Endothelial cell (in vitro differentiated cells): ENCODE measurements at regions not wholly inside any gene's neighbourhood (a gene's known extent, or its start where the extent isn't known, plus 50 kb on each side); places are given as distances from the start of the nearest gene placed in this dataset.
"Not testable (repeated sequence)": the region's sequence is repeated elsewhere in the genome, so short reads cannot be mapped to it uniquely, and the experiment has no call there.

Experiments used
- DNase-seq: peaks from one replicate; pipeline ENCODE4 v3.0.0; 2021; ENCODE audit warnings: low spot score
- H3K27ac Mint-ChIP-seq: one replicate; pipeline ENCODE4 v1.8.0; 2021; ENCODE audit warnings: mixed read lengths, inconsistent platforms; ENCODE audit not compliant: unreplicated experiment
- H3K27me3 Mint-ChIP-seq: one replicate; pipeline ENCODE4 v1.8.0; 2021; ENCODE audit warnings: mild to moderate bottlenecking, moderate library complexity, mixed read lengths, inconsistent platforms; ENCODE audit not compliant: unreplicated experiment
- H3K36me3 Mint-ChIP-seq: one replicate; pipeline ENCODE4 v1.8.0; 2021; ENCODE audit warnings: mild to moderate bottlenecking, low read depth, mixed read lengths, inconsistent platforms; ENCODE audit not compliant: unreplicated experiment
- H3K4me1 Mint-ChIP-seq: one replicate; pipeline ENCODE4 v1.8.0; 2021; ENCODE audit warnings: mild to moderate bottlenecking, mixed read lengths, inconsistent platforms; ENCODE audit not compliant: unreplicated experiment
- H3K4me3 Mint-ChIP-seq: one replicate; pipeline ENCODE4 v1.8.0; 2021; ENCODE audit warnings: mild to moderate bottlenecking, mixed read lengths, inconsistent platforms; ENCODE audit not compliant: unreplicated experiment
- H3K9me3 Mint-ChIP-seq: one replicate; pipeline ENCODE4 v1.8.0; 2021; ENCODE audit warnings: mixed read lengths, inconsistent platforms; ENCODE audit not compliant: unreplicated experiment
- TF ChIP-seq, protein P1 (sequence below): fragments of 200-600 bp; sonication (generic); IDR thresholded peaks from one replicate; pipeline ENCODE4 v1.5.0; 2021; ENCODE audit warnings: antibody characterized with exemption; ENCODE audit not compliant: unreplicated experiment

DNA sequence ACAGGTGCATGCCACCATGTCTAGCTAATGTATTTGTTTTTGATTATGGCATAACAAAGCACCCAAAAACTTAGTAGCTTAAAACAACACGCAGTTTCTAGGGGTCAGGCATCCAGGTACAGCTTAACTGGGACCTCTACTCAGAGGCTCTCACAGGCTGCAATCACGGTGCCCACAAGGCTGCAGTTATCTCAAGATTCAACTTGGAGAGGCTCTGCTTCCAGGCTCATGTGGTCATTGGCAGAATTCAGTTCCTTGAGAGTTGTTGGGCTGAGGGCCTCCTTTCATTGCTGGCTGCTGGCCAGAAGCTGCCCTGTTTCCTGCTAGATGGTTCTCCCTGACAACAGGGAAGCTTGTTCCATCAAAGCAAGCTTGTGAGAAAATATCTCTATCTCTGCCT is 348.1 kb downstream of the NPIPA7 start:
- not testable (repeated sequence) for H3K27ac Mint-ChIP-seq, H3K9me3 Mint-ChIP-seq, H3K4me1 Mint-ChIP-seq, H3K36me3 Mint-ChIP-seq, DNase-seq, H3K27me3 Mint-ChIP-seq, H3K4me3 Mint-ChIP-seq

DNA sequence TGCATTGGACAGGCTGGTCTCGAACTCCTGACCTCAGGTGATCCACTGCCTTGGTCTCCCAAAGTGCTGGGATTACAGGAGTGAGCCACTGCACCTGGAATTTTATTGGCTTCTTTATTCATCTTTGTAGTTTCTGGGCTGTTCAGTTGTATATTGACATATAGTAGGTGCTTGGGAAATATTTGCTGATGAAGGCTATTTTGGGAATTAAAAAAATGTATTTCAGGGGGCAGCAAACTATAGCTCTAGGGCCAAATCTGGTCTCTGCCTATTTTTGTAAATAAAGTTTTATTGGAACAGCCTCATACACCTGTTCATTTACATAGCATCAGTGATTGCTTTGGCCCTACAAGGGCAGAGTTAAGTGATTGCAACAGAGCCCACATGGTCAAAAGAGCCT is 363.6 kb downstream of the NPIPA7 start:
- not testable (repeated sequence) for H3K27ac Mint-ChIP-seq, H3K4me3 Mint-ChIP-seq, DNase-seq, H3K4me1 Mint-ChIP-seq, H3K9me3 Mint-ChIP-seq, H3K27me3 Mint-ChIP-seq, H3K36me3 Mint-ChIP-seq

DNA sequence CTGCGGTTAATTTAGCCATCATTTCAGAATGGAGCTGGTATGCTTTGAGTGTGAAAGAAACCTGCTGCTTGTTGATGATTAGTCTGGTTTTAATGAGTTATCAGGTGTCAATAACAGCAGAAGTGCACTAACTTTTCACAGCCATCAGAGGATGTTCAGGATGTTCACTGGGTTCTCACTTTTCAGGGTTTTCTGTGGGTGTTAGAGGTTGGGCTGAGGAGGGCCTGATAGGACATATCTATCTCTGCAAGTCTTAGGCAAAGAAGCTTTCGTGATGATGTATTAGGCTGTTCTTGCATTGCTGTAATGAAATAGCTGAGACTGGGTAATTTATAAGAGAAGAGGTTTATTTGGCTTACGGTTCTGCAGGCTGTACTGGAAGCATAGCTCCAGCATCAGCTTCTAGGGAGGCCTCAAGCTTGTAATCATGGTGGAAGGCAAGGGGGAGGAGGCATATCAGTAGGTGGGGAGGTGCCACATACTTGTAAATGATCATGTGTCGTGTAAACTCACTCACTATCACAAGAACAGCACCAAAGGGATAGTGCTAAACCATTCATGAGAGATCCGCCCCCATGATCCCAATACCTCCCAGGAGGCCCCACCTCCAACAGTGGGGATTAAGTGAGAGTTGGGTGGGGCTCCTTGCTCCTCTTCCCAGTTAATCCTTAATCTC is 376.2 kb downstream of the NPIPA7 start:
- DNase-seq, H3K4me3 Mint-ChIP-seq, H3K27me3 Mint-ChIP-seq, H3K4me1 Mint-ChIP-seq, H3K27ac Mint-ChIP-seq, H3K9me3 Mint-ChIP-seq, H3K36me3 Mint-ChIP-seq: not testable (repeated sequence)

DNA sequence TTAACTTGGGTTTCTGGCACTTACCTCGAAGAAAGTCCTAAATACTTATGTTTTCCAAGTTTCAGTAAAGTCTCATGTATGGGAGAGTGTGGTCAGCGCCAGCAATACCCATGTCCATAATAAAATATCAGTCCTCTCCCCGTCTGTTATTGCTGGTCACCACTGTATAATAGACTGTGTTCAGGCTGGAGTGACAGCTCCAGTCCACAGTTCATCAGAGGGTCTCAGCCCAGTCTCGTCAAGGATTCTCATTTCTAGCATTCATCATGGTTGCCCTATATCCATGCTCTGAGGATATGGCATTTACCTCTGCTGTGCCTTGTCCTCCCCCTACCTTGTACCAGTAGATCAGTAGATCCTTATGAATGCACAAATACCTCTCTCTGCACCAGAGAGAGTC is 384.5 kb downstream of the NPIPA7 start:
- H3K27ac Mint-ChIP-seq, result no peak overlapping the region
- H3K27me3 Mint-ChIP-seq, result no peaks in the 10 kb centered on the region
- no peaks in the 10 kb centered on the region for H3K36me3 Mint-ChIP-seq
- TF ChIP-seq, protein P1, sequence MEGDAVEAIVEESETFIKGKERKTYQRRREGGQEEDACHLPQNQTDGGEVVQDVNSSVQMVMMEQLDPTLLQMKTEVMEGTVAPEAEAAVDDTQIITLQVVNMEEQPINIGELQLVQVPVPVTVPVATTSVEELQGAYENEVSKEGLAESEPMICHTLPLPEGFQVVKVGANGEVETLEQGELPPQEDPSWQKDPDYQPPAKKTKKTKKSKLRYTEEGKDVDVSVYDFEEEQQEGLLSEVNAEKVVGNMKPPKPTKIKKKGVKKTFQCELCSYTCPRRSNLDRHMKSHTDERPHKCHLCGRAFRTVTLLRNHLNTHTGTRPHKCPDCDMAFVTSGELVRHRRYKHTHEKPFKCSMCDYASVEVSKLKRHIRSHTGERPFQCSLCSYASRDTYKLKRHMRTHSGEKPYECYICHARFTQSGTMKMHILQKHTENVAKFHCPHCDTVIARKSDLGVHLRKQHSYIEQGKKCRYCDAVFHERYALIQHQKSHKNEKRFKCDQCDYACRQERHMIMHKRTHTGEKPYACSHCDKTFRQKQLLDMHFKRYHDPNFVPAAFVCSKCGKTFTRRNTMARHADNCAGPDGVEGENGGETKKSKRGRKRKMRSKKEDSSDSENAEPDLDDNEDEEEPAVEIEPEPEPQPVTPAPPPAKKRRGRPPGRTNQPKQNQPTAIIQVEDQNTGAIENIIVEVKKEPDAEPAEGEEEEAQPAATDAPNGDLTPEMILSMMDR, result no peak
- no peaks in the 10 kb centered on the region for H3K9me3 Mint-ChIP-seq
- H3K4me1 Mint-ChIP-seq, result no peaks in the 10 kb centered on the region
- H3K4me3 Mint-ChIP-seq, result no peak overlapping the region
- DNase-seq, result no peak

DNA sequence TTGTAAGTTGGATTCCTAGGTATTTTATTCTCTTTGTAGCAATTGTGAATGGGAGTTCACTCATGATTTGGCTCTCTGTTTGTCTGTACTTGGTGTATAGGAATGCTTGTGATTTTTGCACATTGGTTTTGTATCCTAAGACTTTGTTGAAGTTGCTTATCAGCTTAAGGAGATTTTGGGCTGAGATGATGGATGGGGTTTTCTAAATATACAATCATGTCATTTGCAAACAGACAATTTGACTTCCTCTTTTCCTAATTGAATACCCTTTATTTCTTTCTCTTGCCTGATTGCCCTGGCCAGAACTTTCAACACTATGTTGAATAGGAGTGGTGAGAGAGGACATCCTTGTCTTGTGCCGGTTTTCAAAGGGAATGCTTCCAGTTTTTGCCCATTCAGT is 391.8 kb downstream of the NPIPA7 start:
- not testable (repeated sequence) for DNase-seq, H3K27me3 Mint-ChIP-seq, H3K27ac Mint-ChIP-seq, H3K4me1 Mint-ChIP-seq, H3K4me3 Mint-ChIP-seq, H3K9me3 Mint-ChIP-seq, H3K36me3 Mint-ChIP-seq

DNA sequence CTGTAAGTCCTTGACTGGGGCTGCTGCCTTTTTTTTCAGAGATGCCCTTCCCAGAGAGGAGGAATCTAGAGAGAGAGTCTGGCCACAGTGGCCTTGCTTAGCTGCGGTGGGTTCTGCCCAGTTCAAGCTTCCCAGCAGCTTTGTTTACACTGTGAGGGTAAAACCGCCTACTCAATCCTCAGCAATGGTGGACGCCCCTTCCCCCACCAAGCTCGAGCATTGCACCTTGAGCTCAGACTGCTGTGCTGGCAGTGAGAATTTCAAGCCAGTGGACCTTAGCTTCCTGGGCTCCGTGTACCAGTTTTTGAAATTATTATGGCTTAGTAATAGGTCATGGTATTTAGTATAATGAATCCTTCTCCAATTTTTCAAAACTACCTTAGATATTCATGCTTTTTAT is 395.4 kb downstream of the NPIPA7 start:
- TF ChIP-seq, protein P1, result no peak
- no peak for DNase-seq
- H3K36me3 Mint-ChIP-seq, result no peaks in the 10 kb centered on the region
- no peak overlapping the region for H3K4me3 Mint-ChIP-seq
- no peak overlapping the region for H3K27ac Mint-ChIP-seq
- no peaks in the 10 kb centered on the region for H3K4me1 Mint-ChIP-seq
- no peaks in the 10 kb centered on the region for H3K27me3 Mint-ChIP-seq
- H3K9me3 Mint-ChIP-seq, result no peaks in the 10 kb centered on the region

DNA sequence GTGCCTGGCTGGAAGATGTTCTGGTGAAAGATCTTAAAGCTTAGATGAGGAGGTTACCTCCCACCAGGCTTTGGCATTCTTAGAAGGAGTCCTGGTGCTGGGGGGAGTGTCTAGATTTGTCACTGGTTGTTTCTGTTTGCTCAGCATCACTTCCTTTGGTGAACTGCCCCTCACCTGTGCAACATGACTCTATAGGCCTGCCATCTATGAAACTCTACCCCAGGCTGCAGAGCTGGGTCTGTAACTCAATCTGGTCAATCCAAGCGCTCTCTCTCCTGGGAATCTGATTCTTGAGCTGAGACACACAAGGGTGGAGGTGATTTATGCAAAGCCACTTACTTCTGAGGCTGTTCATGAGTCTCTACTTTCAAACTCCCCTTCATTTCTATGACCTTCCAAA is 399.4 kb downstream of the NPIPA7 start:
- TF ChIP-seq, protein P1, result no peak
- peaks cover 11% of the 10 kb centered on the region for H3K4me1 Mint-ChIP-seq
- no peak for DNase-seq

More for the DNA sequence above, 399.4 kb downstream of the NPIPA7 start:
- no peak overlapping the region for H3K27ac Mint-ChIP-seq
- no peaks in the 10 kb centered on the region for H3K36me3 Mint-ChIP-seq
- H3K4me3 Mint-ChIP-seq, result no peak overlapping the region
- H3K9me3 Mint-ChIP-seq, result no peaks in the 10 kb centered on the region
- H3K27me3 Mint-ChIP-seq, result peaks cover 2% of the 10 kb centered on the region
